ENCODE measurements at regions not wholly inside any gene's neighbourhood (a gene's known extent, or its start where the extent isn't known, plus 50 kb on each side); places are given as distances from the start of the nearest gene placed in this dataset.
A peak's percentile ranks its signal among the peaks of the same experiment; 100 is the strongest.

- Histone ChIP-seq H3K9me3 (no peaks in the 10 kb centered on the region), H3K36me3 (no peaks in the 10 kb centered on the region), H3K4me1 (peaks cover 6 to 16% (median 9%) of the 10 kb centered on the region in 4 donors), H3K4me3 (no peak overlapping the region), H3K27me3 (no peaks in the 10 kb centered on the region), H3K27ac (no peak overlapping the region)
- no peak for ATAC-seq (ENCODE audit: low FRiP score in 2 of 2)
- TF ChIP-seq EP300 (IDR thresholded peaks at IDR 0.05): no peak
- no peak for TF ChIP-seq POLR2AphosphoS5 (IDR thresholded peaks at IDR 0.05)
- no peak for TF ChIP-seq CTCF (IDR thresholded peaks at IDR 0.05)
- no peak for TF ChIP-seq POLR2A (IDR thresholded peaks at IDR 0.05)
- no peak for DNase-seq
- 65 to 71% methylated on average over 9 of the region's 9 CpGs for WGBS, 2 donors
Measured at GRCh38 chr1:239896980-239897379, 194.7 kb upstream of the FMN2 start.

GRCh38 chr1:239897458-239897857 is 194.2 kb upstream of the FMN2 start:
- ATAC-seq (ENCODE audit: low FRiP score in 2 of 2): no peak
- Histone ChIP-seq H3K36me3 (no peaks in the 10 kb centered on the region), H3K27ac (no peak overlapping the region), H3K4me1 (peaks cover 6 to 16% (median 9%) of the 10 kb centered on the region in 4 donors), H3K4me3 (peak overlapping the region in 1 of 4 donors; percentile 12), H3K27me3 (no peaks in the 10 kb centered on the region), H3K9me3 (no peaks in the 10 kb centered on the region)
- 46 to 50% methylated on average over 4 of the region's 4 CpGs for WGBS, 2 donors
- DNase-seq: no peak
- TF ChIP-seq CTCF (IDR thresholded peaks at IDR 0.05) (no peak), POLR2AphosphoS5 (IDR thresholded peaks at IDR 0.05) (no peak), POLR2A (IDR thresholded peaks at IDR 0.05) (no peak), EP300 (IDR thresholded peaks at IDR 0.05) (no peak)

GRCh38 chr1:239898062-239898730 is 193.5 kb upstream of the FMN2 start:
- ATAC-seq (ENCODE audit: low FRiP score in 2 of 2): peak; percentile 89 to 93
- peak overlapping the region in 1 of 4 donors; percentile 12 for H3K4me3 ChIP-seq
- no peaks in the 10 kb centered on the region for H3K9me3 ChIP-seq

GRCh38 chr1:239899747-239900146 is 191.9 kb upstream of the FMN2 start:
- Histone ChIP-seq H3K36me3 (no peaks in the 10 kb centered on the region), H3K4me3 (no peak overlapping the region), H3K9me3 (no peaks in the 10 kb centered on the region), H3K27me3 (no peaks in the 10 kb centered on the region), H3K27ac (no peak overlapping the region), H3K4me1 (peaks cover 6 to 10% (median 9%) of the 10 kb centered on the region in 4 donors)
- WGBS, 2 donors: 70% methylated on average over 3 of the region's 3 CpGs
- TF ChIP-seq CTCF (IDR thresholded peaks at IDR 0.05): no peak
- TF ChIP-seq POLR2AphosphoS5 (IDR thresholded peaks at IDR 0.05): no peak
- no peak for TF ChIP-seq POLR2A (IDR thresholded peaks at IDR 0.05)
- no peak for TF ChIP-seq EP300 (IDR thresholded peaks at IDR 0.05)
- ATAC-seq (ENCODE audit: low FRiP score in 2 of 2) (no peak), DNase-seq (no peak)

More at GRCh38 chr1:239898062-239898730, 193.5 kb upstream of the FMN2 start:
- 19 to 20% methylated on average over 15 of the region's 15 CpGs for WGBS, 2 donors
- Histone ChIP-seq H3K27me3 (no peaks in the 10 kb centered on the region), H3K4me1 (peaks cover 6 to 10% (median 9%) of the 10 kb centered on the region in 4 donors), H3K27ac (no peak overlapping the region), H3K36me3 (no peaks in the 10 kb centered on the region)
- peak in 1 of 2 donors; percentile 83 for DNase-seq
- TF ChIP-seq EP300 (IDR thresholded peaks at IDR 0.05): no peak
- TF ChIP-seq CTCF (IDR thresholded peaks at IDR 0.05): peak; percentile 81 to 94 (median 93)

GRCh38 chr1:239906394-239906793 is 185.3 kb upstream of the FMN2 start:
- ATAC-seq (ENCODE audit: low FRiP score in 2 of 2) (no peak), DNase-seq (no peak)
- Histone ChIP-seq H3K27me3 (no peaks in the 10 kb centered on the region), H3K36me3 (no peaks in the 10 kb centered on the region), H3K9me3 (no peaks in the 10 kb centered on the region), H3K4me3 (no peak overlapping the region), H3K27ac (no peak overlapping the region), H3K4me1 (peaks cover 0 to 5% (median 0%) of the 10 kb centered on the region in 4 donors)
- 82 to 85% methylated on average over 5 of the region's 5 CpGs for WGBS, 2 donors
- no peak for TF ChIP-seq POLR2AphosphoS5 (IDR thresholded peaks at IDR 0.05)
- TF ChIP-seq POLR2A (IDR thresholded peaks at IDR 0.05): no peak
- TF ChIP-seq EP300 (IDR thresholded peaks at IDR 0.05): no peak
- no peak for TF ChIP-seq CTCF (IDR thresholded peaks at IDR 0.05)
